Endothelial cell of umbilical vein (primary cell): ENCODE measurements at regions not wholly inside any gene's neighbourhood (a gene's known extent, or its start where the extent isn't known, plus 50 kb on each side); places are given as distances from the start of the nearest gene placed in this dataset.

Experiments
- BruUV-seq: library from RNA; stranded (reverse); fragments of 400-500 nt; replicated peaks from 2 replicates; lab custom pipeline; 2021; lab: Mats Ljungman, UMichigan
- CTCF ChIA-PET: fragments of 300-600, 350-600 bp; sonication (Branson Sonifier 250); formaldehyde crosslinking; loops from one replicate; lab custom pipeline; 2021; ENCODE audit warnings: antibody characterized with exemption, inconsistent platforms; lab: Charles Lee
- POLR2A ChIA-PET: fragments of 300-600, 350-600 bp; sonication (Branson Sonifier 250); formaldehyde crosslinking; loops from one replicate; lab custom pipeline; 2021; ENCODE audit warnings: antibody characterized with exemption, inconsistent platforms; lab: Charles Lee
- DNase-seq: peaks from one replicate; pipeline ENCODE4 v3.0.0-alpha.2; 2011; ENCODE audit warnings: low read depth, low spot score
- FAIRE-seq: peaks from 2 replicates; lab custom pipeline; 2011; peaks lifted over from hg19 to GRCh38; lab: Jason Lieb, UNC
- H2AFZ ChIP-seq: 2 replicates; pipeline ENCODE4 v1.6.0; 2012; ENCODE audit warnings: low read depth, low read length, control low read depth, inconsistent platforms
- H3K27ac ChIP-seq: 2 replicates; pipeline ENCODE4 v1.5.1; 2011; ENCODE audit warnings: low read depth, mild to moderate bottlenecking, control low read depth, low read length, moderate library complexity; ENCODE audit not compliant: insufficient read depth
- H3K27me3 ChIP-seq, 2 experiments: 2 replicates each; pipeline versions ENCODE4 v1.6.0 to v1.6.1; 2011; ENCODE audit warnings: low read length in 2 of 2, mixed read lengths in 1 of 2; ENCODE audit not compliant: control insufficient read depth in 2 of 2, insufficient read depth in 2 of 2
- H3K36me3 ChIP-seq, 2 experiments: 2 replicates in 1 of 2; 3 replicates in 1 of 2; pipeline ENCODE4 v1.5.1; 2011; ENCODE audit warnings: low read length in 2 of 2, mild to moderate bottlenecking in 1 of 2, moderate library complexity in 1 of 2; ENCODE audit not compliant: control insufficient read depth in 2 of 2, insufficient read depth in 2 of 2; ENCODE audit errors: extremely low read depth in 1 of 2
- H3K4me1 ChIP-seq: 3 replicates; pipeline ENCODE4 v1.5.1; 2011; ENCODE audit warnings: mild to moderate bottlenecking, low read length; ENCODE audit not compliant: control insufficient read depth, insufficient read depth; ENCODE audit errors: extremely low read depth
- H3K4me2 ChIP-seq: 2 replicates; pipeline ENCODE4 v1.6.1; 2011; ENCODE audit warnings: low read length, control low read depth, mixed read lengths; ENCODE audit not compliant: insufficient read depth
- H3K4me3 ChIP-seq, 3 experiments: fragments of 200-600 bp in 1 of 3; sonication (generic), shearing (Covaris generic) in 1 of 3; replicated peaks in 1 of 3; 2 replicates each; pipeline ENCODE4 v1.5.1; 2011 to 2016; ENCODE audit warnings: control low read depth in 3 of 3, low read length in 3 of 3, mild to moderate bottlenecking in 2 of 3, inconsistent platforms in 1 of 3, low read depth in 1 of 3, moderate library complexity in 1 of 3; ENCODE audit not compliant: insufficient read depth in 1 of 3
- H3K79me2 ChIP-seq: 2 replicates; pipeline ENCODE4 v1.6.0; 2012; ENCODE audit warnings: low read length, inconsistent platforms; ENCODE audit not compliant: control insufficient read depth, insufficient read depth
- H3K9ac ChIP-seq: replicated peaks from 2 replicates; pipeline ENCODE3; 2011; ENCODE audit warnings: low read length, control low read depth; ENCODE audit not compliant: insufficient read depth; ENCODE audit errors: extremely low read depth
- H3K9me1 ChIP-seq: replicated peaks from 3 replicates; pipeline ENCODE4 v1.6.0; 2011; ENCODE audit warnings: mild to moderate bottlenecking, low read length; ENCODE audit not compliant: control insufficient read depth, insufficient read depth; ENCODE audit errors: extremely low read depth
- H3K9me3 ChIP-seq: replicated peaks from 2 replicates; pipeline ENCODE4 v1.5.1; 2012; ENCODE audit warnings: low read length, inconsistent platforms; ENCODE audit not compliant: control insufficient read depth, insufficient read depth
- H4K20me1 ChIP-seq: replicated peaks from 2 replicates; pipeline ENCODE3; 2011; ENCODE audit warnings: mild to moderate bottlenecking, low read length; ENCODE audit not compliant: control insufficient read depth, insufficient read depth; ENCODE audit errors: extremely low read depth
- EZH2 ChIP-seq: IDR thresholded peaks from 2 replicates; pipeline ENCODE4 v1.6.1; 2012; ENCODE audit warnings: borderline replicate concordance, low read depth, mild to moderate bottlenecking, moderate library complexity, low read length, inconsistent platforms; ENCODE audit not compliant: severe bottlenecking
- FOS ChIP-seq: IDR thresholded peaks from 2 replicates; pipeline ENCODE4 v1.6.1; 2011; ENCODE audit warnings: mild to moderate bottlenecking, low read length, moderate library complexity, borderline replicate concordance; ENCODE audit not compliant: insufficient read depth
- GATA2 ChIP-seq: IDR thresholded peaks from 2 replicates; pipeline ENCODE4 v1.7.0; 2011; ENCODE audit warnings: low read depth, mild to moderate bottlenecking, moderate library complexity, mixed read lengths, low read length; ENCODE audit not compliant: insufficient read length, insufficient read depth
- JUN ChIP-seq: IDR thresholded peaks from 2 replicates; pipeline ENCODE4 v1.6.1; 2011; ENCODE audit warnings: borderline replicate concordance, low read depth; ENCODE audit not compliant: insufficient read length, insufficient read depth
- MYC ChIP-seq: IDR thresholded peaks from one replicate; pipeline ENCODE4 v1.6.1; 2011; ENCODE audit warnings: mild to moderate bottlenecking, low read depth, low read length
- POLR2A ChIP-seq: IDR thresholded peaks from 2 replicates; pipeline ENCODE4 v1.6.1; 2012; ENCODE audit warnings: low read depth, mild to moderate bottlenecking, control low read depth, low read length
- POLR2AphosphoS5 ChIP-seq: IDR thresholded peaks from 2 replicates; pipeline ENCODE4 v1.6.1; 2012; ENCODE audit warnings: low read depth, mild to moderate bottlenecking, control low read depth, low read length, moderate library complexity; ENCODE audit not compliant: insufficient read depth
- dilution Hi-C: fragments of 300-500 bp; cut with MboI; formaldehyde crosslinking; loops from one replicate; pipeline ENCODE4 v1.15.0; 2019; ENCODE audit warnings: low sequenced_read_pairs; ENCODE audit not compliant: extremely low pct_ligation_motif_present
- intact Hi-C: fragments of 100-400 bp; cut with micrococcal nuclease; formaldehyde crosslinking; loops from one replicate; pipeline ENCODE4 v1.10.0; 2022
- TF ChIP-seq, protein P1 (sequence below), 2 donors: IDR thresholded peaks; 1 replicate in 1 of 2; 2 replicates in 1 of 2; pipeline ENCODE4 v1.5.1; 2011; ENCODE audit warnings: low read length in 2 of 2, mild to moderate bottlenecking in 2 of 2, moderate library complexity in 2 of 2, control low read depth in 1 of 2, inconsistent platforms in 1 of 2, low read depth in 1 of 2; ENCODE audit not compliant: insufficient read depth in 1 of 2; ENCODE audit errors: extremely low read depth in 1 of 2
- TF ChIP-seq, protein P2 (sequence below): IDR thresholded peaks from 2 replicates; pipeline ENCODE4 v1.6.1; 2011; ENCODE audit not compliant: insufficient read depth, insufficient read length

- H3K36me3 ChIP-seq: no peaks in the 10 kb centered on the region
- H4K20me1 ChIP-seq: no peaks in the 10 kb centered on the region
- H3K4me2 ChIP-seq: no peak overlapping the region
- H3K9me3 ChIP-seq: no peaks in the 10 kb centered on the region
- FAIRE-seq (no peak), DNase-seq (no peak)
- H3K4me1 ChIP-seq: no peaks in the 10 kb centered on the region
- intact Hi-C loops (no loop called here), dilution Hi-C loops (no loop called here)
- H3K27me3 ChIP-seq: no peaks in the 10 kb centered on the region
- H2AFZ ChIP-seq: no peak overlapping the region
- TF ChIP-seq MYC: no peak
- no peak for TF ChIP-seq FOS
- TF ChIP-seq POLR2AphosphoS5: no peak
- TF ChIP-seq, protein P1, sequence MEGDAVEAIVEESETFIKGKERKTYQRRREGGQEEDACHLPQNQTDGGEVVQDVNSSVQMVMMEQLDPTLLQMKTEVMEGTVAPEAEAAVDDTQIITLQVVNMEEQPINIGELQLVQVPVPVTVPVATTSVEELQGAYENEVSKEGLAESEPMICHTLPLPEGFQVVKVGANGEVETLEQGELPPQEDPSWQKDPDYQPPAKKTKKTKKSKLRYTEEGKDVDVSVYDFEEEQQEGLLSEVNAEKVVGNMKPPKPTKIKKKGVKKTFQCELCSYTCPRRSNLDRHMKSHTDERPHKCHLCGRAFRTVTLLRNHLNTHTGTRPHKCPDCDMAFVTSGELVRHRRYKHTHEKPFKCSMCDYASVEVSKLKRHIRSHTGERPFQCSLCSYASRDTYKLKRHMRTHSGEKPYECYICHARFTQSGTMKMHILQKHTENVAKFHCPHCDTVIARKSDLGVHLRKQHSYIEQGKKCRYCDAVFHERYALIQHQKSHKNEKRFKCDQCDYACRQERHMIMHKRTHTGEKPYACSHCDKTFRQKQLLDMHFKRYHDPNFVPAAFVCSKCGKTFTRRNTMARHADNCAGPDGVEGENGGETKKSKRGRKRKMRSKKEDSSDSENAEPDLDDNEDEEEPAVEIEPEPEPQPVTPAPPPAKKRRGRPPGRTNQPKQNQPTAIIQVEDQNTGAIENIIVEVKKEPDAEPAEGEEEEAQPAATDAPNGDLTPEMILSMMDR (IDR thresholded peaks at IDR 0.05; ENCODE audit: extremely low read depth in 1 of 2, insufficient read depth in 1 of 2, low read depth in 1 of 2, low read length in 2 of 2): no peak
- no peak for TF ChIP-seq POLR2A
- TF ChIP-seq GATA2: no peak
- no peak overlapping the region for H3K9ac ChIP-seq
- H3K79me2 ChIP-seq: no peaks in the 10 kb centered on the region
- H3K9me1 ChIP-seq: no peaks in the 10 kb centered on the region
- ChIA-PET POLR2A (no interaction called here), CTCF (no interaction called here)
- BruUV-seq: no TSS peak
- H3K4me3 ChIP-seq: no peak overlapping the region
- H3K27ac ChIP-seq: no peak overlapping the region
These were observed 1252.1 kb upstream of the ADGRL4 start for GRCh38 chr1:80258659-80259058.

- H4K20me1 ChIP-seq: no peaks in the 10 kb centered on the region
- no peaks in the 10 kb centered on the region for H3K9me3 ChIP-seq
- H3K9ac ChIP-seq: no peak overlapping the region
- DNase-seq: no peak
- H3K79me2 ChIP-seq: no peaks in the 10 kb centered on the region
- no peak overlapping the region for H3K27ac ChIP-seq
- intact Hi-C loops (no loop called here), dilution Hi-C loops (no loop called here)
- no peaks in the 10 kb centered on the region for H3K27me3 ChIP-seq
- H3K4me1 ChIP-seq: no peaks in the 10 kb centered on the region
- no peak overlapping the region for H2AFZ ChIP-seq
- no peaks in the 10 kb centered on the region for H3K36me3 ChIP-seq
- no peak overlapping the region for H3K4me3 ChIP-seq
- no peak overlapping the region for H3K4me2 ChIP-seq
- ChIA-PET POLR2A (no interaction called here), CTCF (no interaction called here)
- FAIRE-seq: no peak
- BruUV-seq: no TSS peak
- H3K9me1 ChIP-seq: no peaks in the 10 kb centered on the region
- TF ChIP-seq EZH2 (no peak), POLR2AphosphoS5 (no peak), GATA2 (no peak), JUN (no peak), FOS (no peak), POLR2A (no peak), MYC (no peak)
- TF ChIP-seq, protein P1 (IDR thresholded peaks at IDR 0.05; ENCODE audit: extremely low read depth in 1 of 2, insufficient read depth in 1 of 2, low read depth in 1 of 2, low read length in 2 of 2): no peak
- TF ChIP-seq, protein P2, sequence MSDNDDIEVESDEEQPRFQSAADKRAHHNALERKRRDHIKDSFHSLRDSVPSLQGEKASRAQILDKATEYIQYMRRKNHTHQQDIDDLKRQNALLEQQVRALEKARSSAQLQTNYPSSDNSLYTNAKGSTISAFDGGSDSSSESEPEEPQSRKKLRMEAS: no peak
These were observed 1245.1 kb upstream of the ADGRL4 start for GRCh38 chr1:80251591-80251990.
